Activated CD4-positive, alpha-beta T cell treated with anti-CD3 and anti-CD28 coated beads, Interleukin-2, amount 10 ng/mL, durations not matched to agents 24 days and 14 days (primary cell): ENCODE measurements at regions not wholly inside any gene's neighbourhood (a gene's known extent, or its start where the extent isn't known, plus 50 kb on each side); places are given as distances from the start of the nearest gene placed in this dataset.

Experiments
- DNase-seq: peaks from one replicate; pipeline ENCODE4 v3.0.0; 2022
- H3K27ac Mint-ChIP-seq: one replicate; pipeline ENCODE4 v1.8.0; 2022; ENCODE audit warnings: mild to moderate bottlenecking, mixed read lengths
- H3K27me3 Mint-ChIP-seq: one replicate; pipeline ENCODE4 v1.8.0; 2022; ENCODE audit warnings: mixed read lengths
- H3K36me3 Mint-ChIP-seq: one replicate; pipeline ENCODE4 v1.8.0; 2022; ENCODE audit warnings: low read depth, mild to moderate bottlenecking, mixed read lengths
- H3K4me1 Mint-ChIP-seq: one replicate; pipeline ENCODE4 v1.8.0; 2021; ENCODE audit warnings: mixed read lengths
- H3K4me3 Mint-ChIP-seq: one replicate; pipeline ENCODE4 v1.8.0; 2022; ENCODE audit warnings: mild to moderate bottlenecking, moderate library complexity, mixed read lengths
- H3K9me3 Mint-ChIP-seq: one replicate; pipeline ENCODE4 v1.8.0; 2021; ENCODE audit warnings: mixed read lengths
- intact Hi-C: fragments of 100-400 bp; cut with micrococcal nuclease; formaldehyde crosslinking; loops from one replicate; pipeline ENCODE4 v1.15.1; 2023

- H3K27me3 Mint-ChIP-seq, result no peaks in the 10 kb centered on the region
- no peak overlapping the region for H3K4me3 Mint-ChIP-seq
- H3K27ac Mint-ChIP-seq, result no peak overlapping the region
- DNase-seq, result no peak
- intact Hi-C loops, result no loop called here
- peaks cover 2% of the 10 kb centered on the region for H3K36me3 Mint-ChIP-seq
- H3K4me1 Mint-ChIP-seq, result no peaks in the 10 kb centered on the region
- H3K9me3 Mint-ChIP-seq, result peaks cover 11% of the 10 kb centered on the region
These were observed 128.8 kb upstream of the DTNBP1 start for GRCh38 chr6:15791448-15792181.

- intact Hi-C loops, result no loop called here
- no peaks in the 10 kb centered on the region for H3K4me1 Mint-ChIP-seq
- no peak overlapping the region for H3K27ac Mint-ChIP-seq
- no peak overlapping the region for H3K4me3 Mint-ChIP-seq
- H3K9me3 Mint-ChIP-seq, result peaks cover 11% of the 10 kb centered on the region
- H3K27me3 Mint-ChIP-seq, result no peaks in the 10 kb centered on the region
- DNase-seq, result no peak
- no peaks in the 10 kb centered on the region for H3K36me3 Mint-ChIP-seq
These were observed 127.3 kb upstream of the DTNBP1 start for GRCh38 chr6:15790116-15790515.

GRCh38 chr6:15786846-15787245 is 124.0 kb upstream of the DTNBP1 start:
- Mint-ChIP-seq H3K4me1 (no peaks in the 10 kb centered on the region), H3K4me3 (no peak overlapping the region), H3K27me3 (no peaks in the 10 kb centered on the region), H3K36me3 (no peaks in the 10 kb centered on the region), H3K27ac (no peak overlapping the region), H3K9me3 (peaks cover 15% of the 10 kb centered on the region)
- no peak for DNase-seq
- intact Hi-C loops, result no loop called here

- H3K4me1 Mint-ChIP-seq, result peaks cover 6% of the 10 kb centered on the region
- H3K27ac Mint-ChIP-seq, result no peak overlapping the region
These were observed 120.7 kb upstream of the DTNBP1 start for GRCh38 chr6:15783484-15783883.

GRCh38 chr6:15781890-15782289 is 119.1 kb upstream of the DTNBP1 start:
- H3K4me1 Mint-ChIP-seq, result peaks cover 16% of the 10 kb centered on the region
- no peak for DNase-seq
- H3K27me3 Mint-ChIP-seq, result no peaks in the 10 kb centered on the region
- H3K4me3 Mint-ChIP-seq, result no peak overlapping the region
- H3K27ac Mint-ChIP-seq, result no peak overlapping the region
- no peaks in the 10 kb centered on the region for H3K36me3 Mint-ChIP-seq
- peaks cover 8% of the 10 kb centered on the region for H3K9me3 Mint-ChIP-seq
- intact Hi-C loops, result no loop called here

More at GRCh38 chr6:15783484-15783883, 120.7 kb upstream of the DTNBP1 start:
- Mint-ChIP-seq H3K9me3 (peaks cover 15% of the 10 kb centered on the region), H3K36me3 (no peaks in the 10 kb centered on the region), H3K27me3 (no peaks in the 10 kb centered on the region), H3K4me3 (no peak overlapping the region)
- intact Hi-C loops, result no loop called here
- no peak for DNase-seq

GRCh38 chr6:15781333-15781732 is 118.5 kb upstream of the DTNBP1 start:
- Mint-ChIP-seq H3K4me1 (peaks cover 21% of the 10 kb centered on the region), H3K27ac (no peak overlapping the region), H3K9me3 (peaks cover 8% of the 10 kb centered on the region), H3K36me3 (no peaks in the 10 kb centered on the region), H3K27me3 (no peaks in the 10 kb centered on the region), H3K4me3 (no peak overlapping the region)
- DNase-seq, result no peak
- intact Hi-C loops, result no loop called here

- H3K27me3 Mint-ChIP-seq, result no peaks in the 10 kb centered on the region
- H3K9me3 Mint-ChIP-seq, result peaks cover 5% of the 10 kb centered on the region
- intact Hi-C loops, result no loop called here
- DNase-seq, result no peak
- H3K4me1 Mint-ChIP-seq, result peaks cover 29% of the 10 kb centered on the region
- H3K36me3 Mint-ChIP-seq, result no peaks in the 10 kb centered on the region
- H3K4me3 Mint-ChIP-seq, result no peak overlapping the region
- H3K27ac Mint-ChIP-seq, result no peak overlapping the region
These were observed 117.6 kb upstream of the DTNBP1 start for GRCh38 chr6:15780437-15780836.

GRCh38 chr6:15779726-15780125 is 116.9 kb upstream of the DTNBP1 start:
- no peak for DNase-seq
- Mint-ChIP-seq H3K27ac (no peak overlapping the region), H3K27me3 (no peaks in the 10 kb centered on the region), H3K4me3 (no peak overlapping the region), H3K4me1 (peaks cover 30% of the 10 kb centered on the region), H3K36me3 (no peaks in the 10 kb centered on the region), H3K9me3 (peaks cover 4% of the 10 kb centered on the region)
- intact Hi-C loops, result loop anchor here (5.0 kb wide), 1 partner anchor 922 kb away; no protein-coding TSS in a partner anchor

GRCh38 chr6:15776458-15776980 is 113.7 kb upstream of the DTNBP1 start:
- peaks cover 11% of the 10 kb centered on the region for H3K9me3 Mint-ChIP-seq
- peaks cover 43% of the 10 kb centered on the region for H3K4me1 Mint-ChIP-seq
- no peaks in the 10 kb centered on the region for H3K36me3 Mint-ChIP-seq
- no peaks in the 10 kb centered on the region for H3K27me3 Mint-ChIP-seq
- peak; percentile 67 for DNase-seq
- H3K4me3 Mint-ChIP-seq, result peak overlapping the region; percentile 27
- H3K27ac Mint-ChIP-seq, result peak overlapping the region; percentile 88
- intact Hi-C loops, result loop anchor here (1.0 to 5.0 kb wide), 7 partner anchors 41 to 919 kb away; partner anchors contain the start of gene MYLIP

- peak overlapping the region; percentile 21 for H3K4me3 Mint-ChIP-seq
These were observed 112.9 kb upstream of the DTNBP1 start for GRCh38 chr6:15775741-15776140.

GRCh38 chr6:15775076-15775634 is 112.3 kb upstream of the DTNBP1 start:
- Mint-ChIP-seq H3K36me3 (no peaks in the 10 kb centered on the region), H3K9me3 (peaks cover 11% of the 10 kb centered on the region), H3K4me3 (no peak overlapping the region), H3K27me3 (no peaks in the 10 kb centered on the region), H3K4me1 (peaks cover 51% of the 10 kb centered on the region), H3K27ac (peak overlapping the region; percentile 88)
- intact Hi-C loops, result loop anchor here (5.0 kb wide), 1 partner anchor 918 kb away; no protein-coding TSS in a partner anchor
- DNase-seq, result no peak

More at GRCh38 chr6:15775741-15776140, 112.9 kb upstream of the DTNBP1 start:
- H3K36me3 Mint-ChIP-seq, result no peaks in the 10 kb centered on the region
- peaks cover 11% of the 10 kb centered on the region for H3K9me3 Mint-ChIP-seq
- intact Hi-C loops, result loop anchor here (1.0 to 5.0 kb wide), 7 partner anchors 40 to 918 kb away; partner anchors contain the start of gene MYLIP
- DNase-seq, result no peak
- H3K27me3 Mint-ChIP-seq, result no peaks in the 10 kb centered on the region
- H3K4me1 Mint-ChIP-seq, result peaks cover 47% of the 10 kb centered on the region
- peak overlapping the region; percentile 88 for H3K27ac Mint-ChIP-seq

- intact Hi-C loops, result no loop called here
- no peak for DNase-seq
- Mint-ChIP-seq H3K36me3 (no peaks in the 10 kb centered on the region), H3K27ac (no peak overlapping the region), H3K4me3 (no peak overlapping the region), H3K4me1 (peaks cover 50% of the 10 kb centered on the region), H3K9me3 (peaks cover 11% of the 10 kb centered on the region), H3K27me3 (no peaks in the 10 kb centered on the region)
These were observed 111.1 kb upstream of the DTNBP1 start for GRCh38 chr6:15773806-15774410.

- Mint-ChIP-seq H3K36me3 (no peaks in the 10 kb centered on the region), H3K27ac (peak overlapping the region; percentile 94)
- intact Hi-C loops, result loop anchor here (1.0 kb wide), 2 partner anchors 34 to 144 kb away; no protein-coding TSS in a partner anchor
These were observed 107.7 kb upstream of the DTNBP1 start for GRCh38 chr6:15770347-15771143.

More at GRCh38 chr6:15770347-15771143, 107.7 kb upstream of the DTNBP1 start:
- peaks cover 27% of the 10 kb centered on the region for H3K4me1 Mint-ChIP-seq
- peaks cover 11% of the 10 kb centered on the region for H3K9me3 Mint-ChIP-seq
- no peaks in the 10 kb centered on the region for H3K27me3 Mint-ChIP-seq
- DNase-seq, result peak; percentile 63
- H3K4me3 Mint-ChIP-seq, result peak overlapping the region; percentile 47
